GM21528 (cell line): ENCODE measurements at regions not wholly inside any gene's neighbourhood (a gene's known extent, or its start where the extent isn't known, plus 50 kb on each side); places are given as distances from the start of the nearest gene placed in this dataset.
"Not testable (repeated sequence)": the region's sequence is repeated elsewhere in the genome, so short reads cannot be mapped to it uniquely, and the experiment has no call there.

Source experiments
- ATAC-seq: cut with Tn5 transposase; IDR thresholded peaks from one replicate; pipeline ENCODE4 v1.9.1; 2021; ENCODE audit warnings: mild to moderate bottlenecking, moderate library complexity; ENCODE audit not compliant: unreplicated experiment, low FRiP score

DNA sequence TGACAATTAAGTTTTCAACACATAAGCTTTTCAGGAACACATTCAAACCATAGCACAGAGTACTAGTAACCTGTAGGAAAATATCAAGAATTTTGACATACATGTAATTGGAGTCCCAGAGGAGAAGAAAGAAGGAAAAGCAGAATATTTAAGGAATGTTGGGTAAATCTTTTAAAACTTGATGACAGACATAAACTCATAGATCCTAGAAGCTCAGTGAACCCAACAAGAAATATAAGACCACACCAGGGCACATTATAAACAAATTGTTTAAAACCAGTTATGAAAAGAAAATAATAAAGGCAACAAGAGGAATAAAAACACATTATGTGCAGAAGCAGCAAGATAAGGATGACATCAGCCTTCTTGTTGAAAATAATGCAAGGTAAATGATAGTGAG, 151.5 kb upstream of the ATXN1 start:
- no peak for ATAC-seq

GRCh38 chr6:16911088-16911487, 149.8 kb upstream of the ATXN1 start:
- no peak for ATAC-seq

DNA sequence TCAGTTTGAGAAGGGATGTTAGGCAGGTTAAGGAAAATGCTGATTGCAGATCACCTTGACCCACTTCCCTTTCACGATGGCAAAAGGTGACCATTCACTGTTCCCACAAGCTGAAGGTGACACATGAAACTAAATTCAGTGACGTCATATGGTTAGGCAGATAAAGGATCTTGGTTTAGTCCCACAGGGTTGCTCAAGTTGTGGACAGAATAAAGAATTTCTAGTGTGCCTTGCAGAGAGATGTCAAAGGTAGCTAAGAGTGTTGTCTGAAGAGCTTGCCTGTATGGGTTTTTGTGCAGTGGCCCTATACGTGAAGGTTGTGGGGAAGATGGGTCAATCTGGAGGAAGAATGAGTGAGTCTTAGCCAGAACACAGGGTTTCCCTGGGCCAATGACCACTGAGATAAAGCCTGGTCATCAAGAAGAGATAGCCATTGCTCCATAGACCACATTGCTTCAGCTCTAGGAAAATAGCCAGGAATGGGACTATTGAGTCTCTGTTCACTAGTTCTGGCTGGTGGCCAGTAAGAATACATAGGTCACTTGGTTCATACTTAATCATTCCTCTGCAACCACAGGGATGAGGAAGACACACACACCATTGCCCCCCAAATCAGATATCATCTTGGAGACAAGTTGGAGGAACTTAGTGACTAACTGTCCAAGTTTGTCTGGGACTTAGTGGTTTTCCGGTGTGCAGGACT, 148.5 kb upstream of the ATXN1 start:
- no peak for ATAC-seq

DNA sequence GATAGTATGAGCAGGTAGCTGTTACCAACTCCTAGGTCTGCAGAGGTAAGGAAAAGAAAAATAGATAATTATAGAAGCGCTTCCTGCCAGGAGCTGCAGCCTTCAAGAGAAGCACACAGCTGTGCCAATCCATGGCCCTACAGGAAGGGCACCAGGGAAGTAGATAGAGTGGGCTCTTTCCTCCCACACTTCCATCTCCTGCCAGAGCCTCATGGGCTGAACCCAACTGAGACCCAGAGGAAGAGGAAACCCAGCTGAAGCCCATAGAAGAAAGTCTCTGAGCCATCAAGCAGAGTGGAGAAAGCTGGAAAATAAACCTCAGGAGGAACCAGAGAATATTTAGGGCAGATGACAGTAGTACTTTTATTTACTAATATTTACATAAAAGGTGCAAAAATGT, 146.7 kb upstream of the ATXN1 start:
- ATAC-seq, result no peak

- no peak for ATAC-seq
Observed at GRCh38 chr6:16904957-16905356, 143.7 kb upstream of the ATXN1 start.

- ATAC-seq, result no peak
Observed at GRCh38 chr6:16903470-16903869, 142.2 kb upstream of the ATXN1 start.

- no peak for ATAC-seq
Observed at GRCh38 chr6:16902502-16902901, 141.2 kb upstream of the ATXN1 start.

DNA sequence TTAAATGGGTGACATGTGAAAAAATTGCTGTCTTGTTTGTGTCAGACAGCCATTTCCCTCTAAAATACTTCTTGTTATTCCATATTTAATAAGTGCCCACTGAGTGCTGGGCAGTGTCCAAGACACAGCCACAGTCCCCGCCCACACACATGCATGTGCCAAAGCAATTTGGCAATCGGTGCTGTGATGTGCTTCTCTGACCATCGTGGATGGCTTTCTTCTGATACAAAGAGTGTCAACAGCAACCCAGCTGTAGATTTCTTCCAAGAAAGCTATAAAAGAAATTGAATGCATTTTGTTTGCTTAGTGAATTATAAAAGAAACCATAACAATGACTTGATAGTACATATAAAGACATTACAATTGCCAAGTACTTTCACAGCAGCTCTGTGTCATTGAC, 140.5 kb upstream of the ATXN1 start:
- no peak for ATAC-seq

DNA sequence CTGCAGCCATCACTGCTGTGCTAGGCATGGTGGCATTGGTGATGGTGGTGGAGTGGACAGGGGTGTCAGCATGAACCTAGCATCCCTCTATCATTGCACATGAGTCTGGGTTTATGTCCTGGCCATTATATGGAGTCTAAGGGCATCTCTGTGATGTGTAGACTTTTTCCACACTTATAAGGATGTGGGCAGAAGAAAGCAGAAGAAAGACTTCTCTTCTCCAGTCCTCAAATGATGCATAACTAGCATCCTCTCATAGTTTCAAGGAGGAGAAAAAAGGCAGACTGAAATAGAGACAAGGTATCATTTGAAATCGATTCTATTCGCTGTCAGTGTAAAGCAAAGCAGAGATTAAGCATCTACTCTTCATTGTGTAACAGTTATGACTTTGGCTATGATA, 140.0 kb upstream of the ATXN1 start:
- ATAC-seq, result no peak

DNA sequence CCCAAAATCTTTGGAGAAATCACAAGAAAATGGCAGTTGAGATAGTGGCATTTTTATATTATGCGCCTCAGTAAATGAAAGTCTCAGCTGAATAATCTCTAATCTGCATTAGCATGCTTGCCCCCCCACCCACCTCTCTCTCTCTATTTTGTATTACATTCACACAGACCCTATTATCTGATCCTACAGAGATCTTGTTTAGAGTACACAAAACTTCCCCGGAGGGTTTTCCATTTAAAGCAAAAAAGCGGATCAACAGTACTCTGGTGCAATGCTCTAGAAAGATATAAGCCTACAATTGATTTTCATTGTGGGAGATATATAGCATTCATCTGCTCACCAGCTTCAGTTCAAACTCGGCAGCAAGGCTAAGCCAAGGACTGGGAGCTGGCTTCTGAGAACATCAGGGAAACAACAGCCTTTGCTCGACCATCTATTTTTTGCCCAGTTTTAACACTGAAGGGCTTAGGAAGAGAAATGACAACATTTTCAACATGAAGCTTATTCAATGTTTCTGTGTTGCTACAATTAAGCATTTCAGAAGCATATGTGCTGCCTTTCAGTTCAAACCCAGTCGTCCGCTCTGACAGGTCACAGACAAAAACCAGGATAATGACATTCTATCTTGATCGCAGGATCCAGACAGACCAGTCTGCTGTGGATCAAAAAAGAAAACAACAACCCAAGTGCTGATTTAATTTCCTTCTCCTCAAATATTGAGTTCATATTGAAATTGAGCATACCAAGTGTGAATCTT, 137.6 kb upstream of the ATXN1 start:
- ATAC-seq, result no peak

GRCh38 chr6:16897669-16898068, 136.4 kb upstream of the ATXN1 start:
- ATAC-seq, result no peak

DNA sequence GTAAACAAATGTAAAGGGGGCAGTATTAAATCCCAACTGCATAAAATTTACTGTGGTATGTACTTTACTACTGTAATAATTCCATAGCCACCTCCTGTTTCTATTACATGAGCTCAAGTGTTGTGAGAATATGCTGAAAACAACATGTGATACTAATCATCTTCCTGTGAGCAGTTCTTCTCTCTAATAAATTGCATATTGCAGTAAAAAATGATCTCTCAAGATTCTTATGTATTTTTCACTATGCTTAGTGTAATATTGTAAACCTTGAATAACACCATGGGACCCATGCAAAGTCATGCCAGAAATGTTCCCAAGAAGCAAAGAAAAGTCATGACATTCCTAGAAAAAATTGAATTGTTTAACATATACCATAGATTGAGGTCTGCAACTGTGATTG, 133.0 kb upstream of the ATXN1 start:
- no peak for ATAC-seq

DNA sequence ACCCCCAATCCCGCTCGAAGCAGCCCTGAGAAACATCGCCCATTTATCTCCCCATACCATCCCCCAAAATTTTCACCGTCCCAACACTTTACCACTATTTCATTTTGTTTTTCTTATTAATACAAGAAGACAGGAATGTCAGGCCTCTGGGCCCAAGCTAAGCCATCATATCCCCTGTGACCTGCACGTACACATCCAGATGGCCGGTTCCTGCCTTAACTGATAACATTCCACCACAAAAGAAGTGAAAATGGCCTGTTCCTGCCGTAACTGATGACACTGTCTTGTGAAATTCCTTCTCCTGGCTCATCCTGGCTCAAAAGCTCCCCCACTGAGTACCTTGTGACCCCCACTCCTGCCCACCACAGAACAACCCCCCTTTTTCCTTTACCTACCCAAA, 129.8 kb upstream of the ATXN1 start:
- not testable (repeated sequence) for ATAC-seq

DNA sequence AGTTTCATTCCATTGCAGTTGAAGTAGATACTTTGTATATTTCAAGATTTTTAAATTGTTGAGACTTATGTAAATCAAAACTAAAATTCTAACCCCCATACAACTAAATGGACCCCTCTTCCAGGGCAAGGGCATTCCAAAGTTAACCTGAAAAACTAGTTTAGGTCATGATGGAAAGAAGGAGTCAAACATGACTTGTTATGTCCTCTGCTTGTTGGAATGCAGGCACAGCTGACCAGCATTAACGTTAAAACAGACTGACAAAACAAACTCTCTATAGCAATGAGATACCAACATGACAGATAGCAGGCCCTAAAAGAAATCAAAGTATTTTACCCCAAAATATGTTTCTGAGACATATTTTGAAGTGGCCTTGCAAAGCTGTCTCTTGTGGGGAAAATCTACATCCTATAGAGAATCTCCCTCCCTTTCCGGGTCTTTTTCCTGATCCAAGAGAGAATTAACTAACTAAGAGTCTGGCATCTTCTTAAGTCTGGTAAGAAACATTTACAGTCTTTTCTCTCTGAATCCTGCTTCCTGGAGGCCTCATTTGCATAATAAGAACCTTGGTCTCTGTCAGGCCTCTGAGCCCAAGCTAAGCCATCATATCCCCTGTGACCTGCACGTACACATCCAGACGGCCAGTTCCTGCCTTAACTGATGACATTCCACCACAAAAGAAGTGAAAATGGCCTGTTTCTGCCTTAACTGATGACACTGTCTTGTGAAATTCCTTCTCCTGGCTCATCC, 124.3 kb upstream of the ATXN1 start:
- ATAC-seq, result no peak

DNA sequence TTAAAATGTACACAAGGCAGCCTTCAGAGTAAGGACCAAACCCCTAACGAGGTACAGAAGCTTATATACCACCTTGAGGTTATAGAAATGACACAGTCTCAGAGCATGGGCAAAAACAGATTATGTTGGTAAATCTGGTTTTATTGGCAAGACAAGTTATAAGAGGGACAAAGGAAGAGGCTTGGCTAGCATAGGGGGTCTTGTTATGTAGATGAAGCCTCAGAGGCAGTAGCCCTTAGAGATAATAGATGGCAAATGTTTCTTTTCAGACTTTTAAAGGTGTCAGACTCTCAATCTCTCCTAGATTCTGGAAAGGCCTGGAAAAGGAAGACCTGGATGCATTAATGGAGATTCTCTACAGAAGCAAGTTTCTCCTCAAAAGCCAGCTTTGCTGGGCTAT, 123.3 kb upstream of the ATXN1 start:
- ATAC-seq, result no peak

- ATAC-seq, result no peak
Observed at GRCh38 chr6:16883414-16883813, 122.2 kb upstream of the ATXN1 start.

DNA sequence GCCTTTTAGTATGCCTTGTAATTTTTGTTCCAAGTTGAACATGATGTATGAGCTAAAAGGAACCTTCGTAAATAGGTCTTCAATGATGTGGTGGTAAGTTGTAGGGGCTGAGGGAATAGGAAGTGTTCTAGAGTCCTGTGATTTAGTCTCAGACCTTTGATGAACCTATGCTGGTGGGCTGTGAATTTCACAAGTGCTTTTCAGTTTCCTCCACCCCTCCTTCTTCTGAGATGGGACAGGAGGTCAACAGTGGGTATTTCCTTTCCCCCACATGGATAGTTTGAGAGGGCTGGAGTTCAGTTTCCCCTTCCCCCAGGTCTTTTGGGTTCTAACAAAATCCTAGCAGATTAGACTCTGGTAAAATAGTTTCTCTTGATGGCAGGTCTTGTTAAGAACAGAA, 121.0 kb upstream of the ATXN1 start:
- no peak for ATAC-seq

DNA sequence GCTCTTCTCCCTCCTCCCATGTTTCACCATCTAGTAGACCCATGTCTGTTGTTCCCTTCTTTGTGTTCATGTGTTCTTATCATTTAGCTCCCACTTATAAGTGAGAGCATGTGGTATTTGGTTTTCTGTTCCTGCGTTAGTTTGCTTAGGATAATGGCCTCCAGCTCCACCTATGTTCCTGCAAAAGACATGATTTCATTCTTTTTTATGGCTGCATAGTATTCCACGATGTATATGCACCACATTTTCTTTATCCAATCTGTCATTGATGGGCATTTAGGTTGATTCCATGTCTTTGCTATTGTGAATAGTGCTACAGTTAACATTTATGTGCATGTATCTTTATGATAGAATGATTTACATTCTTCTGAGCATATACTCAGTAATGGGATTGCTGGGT, 115.6 kb upstream of the ATXN1 start:
- not testable (repeated sequence) for ATAC-seq

- no peak for ATAC-seq
Observed at GRCh38 chr6:16876201-16876600, 114.9 kb upstream of the ATXN1 start.

GRCh38 chr6:16873698-16874097, 112.4 kb upstream of the ATXN1 start:
- no peak for ATAC-seq

DNA sequence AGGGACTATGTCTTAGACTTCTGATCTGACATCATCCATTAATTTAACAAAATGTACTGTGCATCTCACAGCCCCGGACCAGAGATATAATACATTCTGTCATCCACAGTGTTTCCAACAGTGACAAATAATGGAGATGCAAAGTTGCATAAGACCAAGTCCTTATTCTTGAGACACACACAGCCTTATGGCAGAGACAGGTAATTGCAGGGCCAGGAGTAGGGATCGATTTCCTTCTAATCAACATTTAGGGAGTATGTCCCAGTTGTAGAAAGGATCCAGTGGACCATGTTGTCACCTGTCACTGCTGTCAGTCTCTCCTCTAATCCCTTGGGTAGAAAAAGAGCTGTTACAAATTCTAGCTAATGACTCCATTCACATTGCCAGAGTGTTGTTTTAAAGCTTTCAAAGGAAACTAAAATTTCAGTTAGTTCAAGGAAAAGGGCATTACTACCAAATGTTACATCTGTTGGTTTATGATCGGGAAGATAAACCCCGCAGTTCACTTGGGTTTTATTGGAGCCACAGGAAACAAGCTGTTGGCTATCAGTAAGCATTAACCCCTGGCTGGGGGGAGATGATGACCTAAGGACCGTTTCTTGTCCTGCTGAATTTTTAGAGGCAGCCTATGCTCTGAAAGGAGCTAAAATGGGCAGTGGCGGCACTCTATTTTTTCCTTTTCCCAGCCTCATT, 111.4 kb upstream of the ATXN1 start:
- no peak for ATAC-seq
